Fibroblast of the conjunctiva (primary cell): ENCODE measurements at regions not wholly inside any gene's neighbourhood (a gene's known extent, or its start where the extent isn't known, plus 50 kb on each side); places are given as distances from the start of the nearest gene placed in this dataset.
"Not testable (repeated sequence)": the region's sequence is repeated elsewhere in the genome, so short reads cannot be mapped to it uniquely, and the experiment has no call there.

Experiments
- DNase-seq: peaks from one replicate; pipeline ENCODE4 v3.0.0-alpha.2; 2010; ENCODE audit warnings: low read depth

DNA sequence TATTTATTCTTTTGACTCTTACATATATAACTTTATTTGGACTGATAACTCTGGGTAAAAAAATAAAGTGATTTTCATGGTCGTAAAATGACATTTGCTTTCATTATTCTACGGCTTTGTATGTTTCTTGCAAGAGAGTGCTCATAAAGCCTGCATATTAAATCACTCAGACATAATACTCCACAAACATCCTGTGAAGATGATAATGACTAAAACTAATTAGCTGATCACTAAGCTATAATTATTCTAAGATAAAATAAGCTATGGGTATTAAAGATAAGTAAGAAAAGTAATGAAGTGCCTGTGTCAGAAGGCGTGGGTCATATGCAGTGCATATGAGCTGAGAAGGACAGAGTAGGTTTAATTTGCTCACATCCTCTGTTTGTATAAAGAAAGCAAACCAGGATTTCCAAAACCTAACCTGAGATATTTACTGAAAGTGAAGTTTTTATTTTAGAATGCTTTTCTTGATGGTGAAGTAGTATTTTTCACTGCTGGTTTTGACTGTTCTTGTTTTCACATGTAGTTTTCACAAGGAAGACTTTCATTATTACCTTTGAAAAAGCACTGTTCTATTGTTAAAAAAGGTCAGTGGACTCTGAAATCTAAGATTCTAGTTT is 278.8 kb downstream of the AMY1C start:
- DNase-seq = no peak

DNA sequence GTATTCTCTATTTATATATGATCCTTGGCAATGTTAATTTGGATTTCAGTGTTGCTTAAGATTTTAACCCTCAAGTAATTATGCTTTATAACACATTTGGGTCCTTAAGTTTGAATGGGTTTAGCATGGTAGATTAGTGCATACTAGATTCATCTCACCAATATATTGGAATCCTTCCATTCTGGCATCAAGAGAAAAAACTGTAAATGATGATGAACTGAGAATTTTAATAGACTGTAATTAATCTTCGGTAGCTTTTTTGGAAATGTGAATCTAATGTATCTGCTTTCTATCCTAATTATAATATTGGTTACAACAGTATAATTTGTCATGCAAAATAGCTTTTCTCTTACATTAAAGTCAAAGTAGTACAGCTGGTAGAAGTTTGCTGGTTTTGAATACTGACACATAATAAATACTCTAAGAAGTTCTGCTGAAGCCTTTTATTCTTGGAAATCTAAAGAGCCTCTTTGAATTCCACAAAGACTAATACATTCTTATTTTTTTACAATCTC is 279.8 kb downstream of the AMY1C start:
- DNase-seq = no peak

DNA sequence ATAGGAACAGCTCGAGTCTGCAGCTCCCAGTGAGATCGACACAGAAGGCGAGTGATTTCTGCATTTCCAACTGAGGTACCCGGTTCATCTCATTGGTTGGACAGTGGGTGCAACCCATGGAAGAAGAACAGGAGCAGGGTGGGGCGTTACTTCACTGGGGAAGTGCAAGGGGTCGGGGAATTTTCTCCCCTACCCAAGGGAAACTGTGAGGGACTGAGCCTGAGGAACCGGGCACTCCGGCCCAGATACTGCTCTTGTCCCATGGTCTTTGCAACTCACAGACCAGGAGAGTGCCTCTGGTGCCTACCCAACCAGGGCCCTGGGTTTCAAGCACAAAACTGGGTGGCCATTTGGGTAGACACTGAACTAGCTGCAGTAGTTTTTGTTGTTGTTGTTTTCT is 307.1 kb downstream of the AMY1C start:
- no peak for DNase-seq

DNA sequence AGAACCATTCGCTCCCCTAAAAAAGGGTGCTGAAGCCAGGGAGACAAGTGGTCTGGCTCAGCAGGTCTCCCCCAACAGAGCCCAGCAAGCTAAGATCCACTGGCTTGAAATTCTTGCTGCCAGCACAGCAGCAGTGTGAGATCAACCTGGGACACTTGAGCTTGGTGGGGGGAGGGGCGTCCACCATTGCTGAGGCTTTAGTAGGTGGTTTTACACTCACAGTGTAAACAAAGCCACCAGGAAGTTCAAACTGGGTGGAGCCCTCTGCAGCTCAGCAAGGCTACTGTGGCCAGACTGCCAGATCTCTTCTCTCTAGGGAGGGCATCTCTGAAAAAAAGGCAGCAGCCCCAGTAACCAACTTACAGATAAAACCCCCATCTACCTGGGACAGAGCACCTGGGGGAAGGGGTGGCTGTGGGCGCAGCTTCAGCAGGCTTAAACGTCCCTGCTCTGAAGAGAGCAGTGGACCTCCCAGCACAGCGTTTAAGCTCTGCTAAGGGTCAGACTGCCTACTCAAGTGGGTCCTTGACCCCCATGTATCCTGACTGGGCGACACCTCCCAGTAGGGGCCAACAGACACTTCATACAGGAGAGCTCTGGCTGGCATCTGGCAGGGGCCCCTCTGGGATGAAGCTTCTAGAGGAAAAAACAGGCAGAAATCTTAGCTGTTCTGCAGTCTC is 307.7 kb downstream of the AMY1C start:
- DNase-seq = not testable (repeated sequence)

DNA sequence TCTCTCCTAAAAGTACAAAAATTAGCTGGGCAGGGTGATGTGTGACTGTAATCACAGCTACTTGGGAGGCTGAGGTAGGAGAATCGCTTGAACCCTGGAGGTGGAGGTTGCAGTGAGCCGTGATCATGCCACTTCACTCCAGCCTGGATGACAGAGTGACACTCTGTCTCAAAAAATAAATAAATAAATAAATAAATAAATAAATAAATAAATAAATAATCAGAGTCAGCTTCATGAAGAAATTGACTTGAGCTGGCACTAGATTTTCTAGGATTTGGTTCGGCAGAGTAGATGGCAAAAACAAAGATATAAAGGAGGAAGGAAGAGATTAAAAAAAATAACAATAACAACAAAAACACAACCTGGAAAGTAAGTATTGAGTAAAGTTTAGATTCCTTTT is 311.9 kb downstream of the AMY1C start:
- not testable (repeated sequence) for DNase-seq

DNA sequence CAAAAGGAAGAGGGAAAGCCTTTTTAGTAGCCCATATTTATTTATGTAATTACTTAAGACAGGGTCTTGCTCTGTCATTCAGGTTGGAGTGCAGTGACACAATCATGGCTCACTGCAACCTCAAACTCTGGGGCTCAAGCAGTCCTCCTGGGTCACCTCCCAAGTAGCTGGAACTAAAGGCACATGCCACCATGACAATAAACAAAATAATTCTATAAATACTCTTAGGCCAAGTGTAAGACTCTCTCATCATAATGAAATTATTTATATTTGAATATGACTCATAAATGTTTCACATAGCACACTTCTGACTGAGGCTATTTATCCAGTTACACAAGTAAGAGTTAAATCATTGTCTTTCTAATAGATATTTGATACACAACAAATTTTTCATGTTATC is 314.7 kb downstream of the AMY1C start:
- no peak for DNase-seq

DNA sequence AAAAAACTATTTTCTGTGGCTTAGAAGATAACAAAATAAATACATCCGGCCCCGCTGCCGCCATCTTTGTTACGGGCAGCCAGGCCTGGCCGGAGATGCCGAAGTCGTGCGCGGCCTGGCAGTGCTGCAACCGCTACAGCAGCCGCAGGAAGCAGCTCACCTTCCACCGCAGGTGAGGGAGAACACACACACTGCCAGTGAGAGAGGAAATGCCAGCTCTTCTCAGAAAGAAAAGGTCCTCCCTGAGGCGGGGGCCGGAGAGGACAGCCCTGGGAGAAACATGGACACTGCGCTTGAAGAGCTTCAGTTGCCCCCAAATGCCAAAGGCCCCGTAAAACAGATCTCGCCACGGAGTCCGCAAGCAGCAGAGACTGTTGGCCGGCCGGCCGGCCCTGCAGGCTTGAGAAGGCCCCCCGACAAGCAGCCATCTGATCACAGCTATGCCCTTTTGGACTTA is 323.2 kb downstream of the AMY1C start:
- no peak for DNase-seq

DNA sequence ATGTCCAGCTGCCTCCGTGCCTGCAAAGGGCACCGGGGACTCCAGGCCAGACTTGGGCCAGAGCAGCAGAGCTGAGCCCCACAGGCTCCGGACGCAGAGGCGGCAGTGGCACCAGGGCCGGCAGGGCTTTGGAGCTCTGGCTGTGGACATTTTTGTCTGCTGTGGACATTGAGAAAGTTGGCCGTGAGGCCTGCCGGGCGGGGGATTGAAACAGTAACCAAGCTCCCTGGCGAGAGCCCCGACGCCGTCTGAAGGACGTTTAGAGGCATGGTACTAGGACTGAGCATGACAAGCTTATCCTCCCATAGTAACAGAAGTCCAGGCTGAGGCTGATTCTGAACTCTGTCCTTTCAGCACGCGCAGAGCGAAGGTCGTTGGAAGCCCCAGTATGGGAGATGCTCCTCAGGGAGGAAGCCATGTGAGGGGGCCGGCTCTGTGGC is 323.8 kb downstream of the AMY1C start:
- DNase-seq = no peak

DNA sequence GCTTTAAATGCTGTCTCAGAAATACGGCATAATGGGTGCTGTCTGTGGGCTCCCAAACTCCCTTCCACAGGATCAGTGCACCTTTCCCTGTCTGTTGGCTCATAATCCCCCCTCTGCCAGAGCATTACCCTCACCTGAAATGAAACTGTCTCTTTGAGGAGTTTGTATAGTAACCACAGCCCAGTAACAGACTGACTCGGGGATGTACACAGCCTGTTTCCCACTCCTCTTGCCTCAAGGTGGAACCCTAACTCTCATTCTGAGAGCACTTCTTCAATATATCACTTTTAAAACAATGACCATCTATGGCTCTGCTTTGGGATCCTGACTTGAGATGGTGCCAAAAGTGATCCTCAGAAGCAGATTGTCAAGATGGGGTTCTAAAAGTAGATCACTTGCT is 332.5 kb downstream of the AMY1C start:
- no peak for DNase-seq

DNA sequence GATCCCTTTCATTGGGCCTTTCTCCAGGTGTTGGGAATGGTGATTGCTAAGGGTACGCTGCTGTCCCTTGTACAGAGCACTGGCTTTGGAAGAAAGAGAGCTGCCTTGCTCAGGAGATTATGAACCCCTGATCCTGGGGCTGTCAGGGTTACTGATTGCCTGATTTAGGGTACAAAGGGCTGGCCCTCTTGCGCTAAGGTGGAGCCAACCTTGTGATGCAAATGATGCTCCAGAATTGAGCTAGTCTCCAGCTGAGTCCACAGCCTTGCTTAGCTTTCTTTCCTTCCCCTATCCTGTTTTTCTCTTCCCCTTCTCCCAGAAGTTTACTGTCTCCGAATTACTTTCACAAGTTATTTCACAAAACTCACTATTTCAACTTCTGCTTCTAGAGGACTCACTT is 334.7 kb downstream of the AMY1C start:
- DNase-seq = no peak

DNA sequence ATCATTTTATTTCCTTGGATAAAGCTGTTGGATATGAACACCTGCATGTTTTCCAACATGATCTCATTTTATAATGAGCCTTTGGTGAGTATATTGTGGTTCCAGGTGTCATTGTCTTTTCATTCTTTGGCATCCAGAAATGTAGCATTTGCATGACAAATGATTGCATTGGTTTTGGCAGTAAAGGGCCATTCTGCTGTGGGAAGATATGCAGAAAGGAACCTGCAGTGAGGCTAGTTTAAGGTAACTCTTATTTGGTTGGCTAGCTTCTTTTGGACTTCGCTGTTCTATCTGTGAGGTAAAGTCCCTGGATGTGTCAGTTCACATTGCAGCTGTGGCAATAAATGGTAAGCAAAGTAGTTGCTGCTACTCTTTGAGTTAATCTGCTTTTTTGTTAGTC is 343.0 kb downstream of the AMY1C start:
- no peak for DNase-seq

DNA sequence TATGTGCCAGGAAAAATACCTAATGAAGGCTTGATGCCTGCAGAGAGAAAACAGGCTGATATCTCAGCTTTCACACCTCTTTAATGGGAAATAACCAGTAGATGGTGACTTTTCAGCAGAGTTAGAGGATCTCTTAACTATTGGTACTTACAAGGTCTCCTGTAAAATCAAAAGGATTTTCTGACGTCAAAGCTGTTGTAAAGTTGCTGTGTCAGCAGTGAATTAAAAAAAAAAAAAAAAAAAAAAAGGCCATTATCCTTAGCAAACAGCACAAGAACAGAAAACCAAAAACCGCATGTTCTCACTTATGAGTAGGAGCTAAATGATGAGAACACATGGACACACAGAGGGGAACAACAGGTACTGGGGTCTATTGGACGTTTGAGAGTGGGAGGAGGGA is 349.1 kb downstream of the AMY1C start:
- no peak for DNase-seq

DNA sequence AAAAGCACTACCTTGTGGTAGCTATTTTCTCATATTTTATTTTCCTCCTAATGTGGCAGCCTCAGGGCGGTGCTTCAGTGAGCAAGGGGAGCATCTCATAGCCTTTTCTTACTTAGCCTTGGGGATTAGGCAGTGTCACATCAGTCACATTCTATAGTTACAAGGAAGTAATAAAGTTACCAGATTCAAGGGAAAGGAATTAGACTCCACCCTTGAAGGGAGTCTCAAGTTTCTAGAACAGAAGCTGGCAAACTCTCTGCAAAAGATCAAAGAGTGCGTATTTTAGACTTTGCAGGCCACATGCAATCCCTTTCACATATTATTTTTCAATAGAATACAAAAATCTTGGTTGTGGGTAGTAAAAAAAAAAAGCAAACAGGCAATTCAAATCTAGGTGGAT is 350.4 kb downstream of the AMY1C start:
- DNase-seq = no peak

DNA sequence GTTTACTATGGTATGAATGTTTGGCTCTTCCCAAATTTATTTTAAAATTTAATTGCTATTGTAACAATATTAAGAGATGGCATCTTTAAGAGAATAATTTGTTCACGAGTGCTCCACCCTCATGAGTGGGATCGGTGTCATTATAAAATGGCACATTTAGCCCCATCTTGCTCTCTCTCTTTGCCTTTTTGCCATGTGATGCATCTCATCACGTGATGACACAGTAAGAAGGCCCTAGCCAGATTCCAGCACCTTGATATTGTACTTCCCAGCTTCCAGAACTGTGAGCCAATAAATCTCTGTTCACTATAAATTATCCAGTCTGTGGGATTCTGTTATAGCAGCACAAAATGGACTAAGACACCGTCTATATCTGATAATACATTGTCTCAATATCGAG is 355.8 kb downstream of the AMY1C start:
- no peak for DNase-seq

DNA sequence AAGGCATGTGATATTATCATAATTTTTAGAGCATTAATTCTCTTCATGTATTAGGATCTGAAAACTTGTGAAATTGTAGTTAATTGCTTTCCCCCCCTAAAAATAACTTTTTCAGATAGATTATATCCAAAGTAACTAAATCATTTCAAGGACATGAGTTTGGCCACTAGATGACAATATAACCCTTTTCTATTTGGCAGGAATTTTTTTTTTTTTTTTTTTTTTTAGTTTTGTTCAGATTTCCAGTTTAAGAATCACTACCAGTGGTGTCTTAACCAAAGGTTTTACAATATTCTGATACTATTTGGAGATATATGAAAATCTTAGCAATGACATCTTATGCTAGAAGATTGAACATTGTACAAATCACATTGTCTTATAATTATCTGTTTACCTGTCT is 370.8 kb downstream of the AMY1C start:
- no peak for DNase-seq

DNA sequence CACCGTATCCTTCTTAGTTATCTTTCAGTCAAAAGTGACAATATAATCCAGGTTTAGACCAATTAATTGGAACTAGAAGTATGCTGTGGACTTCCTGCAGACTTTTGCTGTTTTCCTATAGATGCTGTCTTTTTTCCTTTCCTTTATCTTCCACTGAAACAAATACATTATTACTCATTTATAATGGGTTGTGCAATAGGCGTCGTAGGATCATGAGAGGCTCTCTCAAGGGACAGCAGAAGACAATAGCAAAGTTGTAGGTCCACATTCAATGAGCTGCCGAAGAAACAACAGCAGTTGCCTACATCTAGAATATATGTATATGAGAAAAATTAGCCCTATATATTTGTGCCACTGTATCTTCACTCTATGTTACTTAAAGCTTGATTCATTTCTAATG is 371.6 kb downstream of the AMY1C start:
- DNase-seq = no peak

DNA sequence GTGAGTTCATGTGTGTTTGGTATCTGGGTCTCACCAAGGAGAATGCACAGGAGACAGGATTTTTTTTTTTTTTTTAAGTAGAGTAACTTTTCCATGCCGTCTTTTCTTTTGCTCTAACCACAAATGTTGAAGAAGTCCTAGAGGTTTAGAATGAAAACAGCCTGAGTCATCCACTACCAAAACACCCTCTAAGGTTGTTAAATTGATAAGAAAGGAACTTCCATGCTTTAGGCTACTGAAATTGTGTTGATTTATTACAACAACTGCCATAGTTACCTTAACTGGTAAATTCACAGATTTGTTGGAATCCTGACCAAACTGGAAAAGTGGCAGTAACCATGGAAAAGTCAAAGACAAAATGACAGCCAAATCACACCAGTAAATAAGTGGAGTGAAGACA is 375.6 kb downstream of the AMY1C start:
- no peak for DNase-seq

DNA sequence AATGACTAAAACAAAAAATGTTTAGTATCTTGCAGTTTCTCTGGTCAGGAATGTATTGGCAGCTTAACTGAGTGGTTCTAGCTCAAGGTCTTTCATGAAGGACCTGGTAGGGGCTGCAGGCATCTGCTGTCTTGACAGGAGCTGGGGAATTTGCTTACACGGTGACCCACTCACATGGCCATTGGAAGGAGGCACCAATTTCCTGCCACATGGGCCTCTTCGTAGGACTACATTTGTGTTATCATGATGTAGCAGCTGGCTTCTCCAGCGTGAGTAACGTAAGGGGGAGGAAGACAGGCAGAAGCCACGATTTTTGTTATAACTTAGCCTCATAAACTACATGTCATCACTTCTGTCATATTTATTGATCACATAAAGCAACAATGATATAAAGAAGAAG is 376.3 kb downstream of the AMY1C start:
- DNase-seq = no peak

DNA sequence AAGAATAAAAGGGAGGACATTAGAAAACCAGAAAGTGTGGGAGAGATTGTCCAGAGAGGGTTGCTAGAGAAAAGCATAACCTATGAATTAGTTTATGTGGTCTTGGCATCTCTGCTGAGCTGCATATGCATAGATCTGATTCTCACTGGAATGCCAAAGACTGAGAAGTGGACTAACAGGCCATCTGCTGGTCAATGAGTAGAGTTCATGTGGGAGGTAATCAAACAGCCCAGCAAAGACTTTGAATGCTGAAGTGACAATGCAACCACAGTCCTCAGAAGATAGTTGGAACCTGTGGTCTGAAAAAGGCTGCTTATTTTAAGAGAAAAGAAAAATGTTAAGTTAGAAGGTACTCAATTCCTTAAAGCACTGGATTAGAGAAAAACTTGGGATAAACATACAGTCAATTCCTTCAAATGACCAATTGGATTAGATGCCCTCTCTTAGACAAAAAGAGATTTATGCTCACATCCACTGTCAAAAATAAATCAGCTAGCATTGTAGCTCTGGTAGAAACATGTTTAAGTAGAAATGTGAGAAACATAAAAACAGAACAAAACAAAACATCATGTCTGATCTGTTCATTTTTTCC is 382.8 kb downstream of the AMY1C start:
- no peak for DNase-seq

DNA sequence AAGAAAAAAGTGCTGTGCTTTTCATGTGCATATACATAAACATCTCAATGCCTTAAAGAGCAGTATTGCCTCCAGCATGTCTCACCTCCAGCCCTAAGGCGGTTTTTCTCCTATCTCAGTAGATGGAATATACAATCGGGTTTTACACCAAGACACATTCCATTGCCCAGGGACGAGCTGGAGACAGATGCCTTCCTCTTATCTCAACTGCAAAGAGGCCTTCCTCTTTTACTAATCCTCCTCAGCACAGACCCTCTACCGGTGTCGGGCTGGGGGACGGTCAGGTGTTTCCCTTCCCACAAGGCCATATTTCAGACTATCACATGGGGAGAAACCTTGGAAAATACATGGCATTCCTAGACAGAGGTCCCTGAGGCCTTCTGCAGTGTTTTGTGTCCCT is 385.3 kb downstream of the AMY1C start:
- DNase-seq = not testable (repeated sequence)

DNA sequence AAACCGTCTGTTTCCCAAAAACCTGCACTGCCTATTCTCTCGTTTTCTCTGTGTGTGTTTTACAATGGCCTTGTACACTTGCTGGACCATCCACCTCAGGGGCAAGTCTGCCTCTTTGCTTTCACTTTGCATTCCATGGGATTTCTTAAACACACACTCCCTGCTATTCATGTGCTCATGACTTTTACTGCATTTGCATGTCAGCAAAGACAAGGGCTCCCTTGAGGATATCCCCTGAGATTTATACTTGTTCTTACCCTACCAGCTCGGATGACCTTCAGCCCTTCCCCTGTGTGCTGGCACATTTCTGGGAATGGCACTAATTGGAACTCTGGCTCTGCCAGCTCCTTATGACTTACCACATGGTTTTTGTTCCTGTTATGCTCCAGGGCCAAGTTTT is 386.9 kb downstream of the AMY1C start:
- no peak for DNase-seq

DNA sequence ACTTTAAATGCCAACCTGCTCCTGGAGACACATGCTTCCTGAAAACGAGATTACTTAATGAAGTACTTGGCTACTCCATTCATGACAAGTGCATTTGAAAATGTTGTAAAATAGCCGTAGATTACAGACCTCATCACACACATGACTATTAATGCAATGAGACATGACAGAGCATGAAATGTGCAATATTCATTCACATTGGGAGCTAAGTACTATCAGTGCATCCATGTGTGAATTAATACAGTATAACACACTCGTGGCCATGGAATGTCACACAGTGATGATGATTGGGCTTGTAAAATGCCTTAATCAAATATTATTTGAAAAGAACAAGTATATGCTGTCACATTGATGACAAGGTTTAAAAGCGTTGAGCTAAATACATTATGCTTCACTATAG is 407.0 kb downstream of the AMY1C start:
- DNase-seq = no peak

DNA sequence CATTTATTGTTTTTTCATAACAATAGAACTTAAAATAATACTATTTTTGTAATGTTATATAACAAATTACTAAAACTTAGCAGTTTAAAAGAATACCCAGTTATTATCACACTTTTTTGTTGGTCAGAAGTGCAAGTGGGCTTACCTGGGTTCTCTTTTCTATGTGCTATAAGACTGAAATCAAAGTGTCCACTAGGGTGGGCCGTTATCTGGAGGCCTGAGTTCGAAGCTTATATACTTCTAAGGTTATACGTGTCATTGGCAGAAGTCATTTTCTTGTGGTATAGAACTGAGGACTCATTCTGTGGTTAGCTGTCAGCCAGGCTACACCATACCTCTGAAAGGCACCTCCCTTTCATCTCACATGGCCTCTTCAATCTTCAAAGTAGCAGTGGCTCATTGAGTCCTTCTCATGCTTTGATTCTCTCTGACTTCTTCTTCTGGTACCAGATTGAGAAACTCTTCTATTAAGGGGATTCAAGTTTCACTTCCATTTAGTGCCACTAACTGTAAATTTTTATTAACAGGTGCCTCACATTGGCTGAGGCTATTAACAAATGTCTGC is 414.3 kb downstream of the AMY1C start:
- no peak for DNase-seq
